Uterus (tissue), 2 donors: ENCODE measurements at regions not wholly inside any gene's neighbourhood (a gene's known extent, or its start where the extent isn't known, plus 50 kb on each side); places are given as distances from the start of the nearest gene placed in this dataset.

ENCODE experiments used
- CTCF ChIP-seq, 4 experiments: fragments of 200-600 bp in 2 of 4; fragments of 450-650 bp in 2 of 4; sonication (generic) in 2 of 4; IDR thresholded peaks; one replicate each; pipeline ENCODE4 v1.5.1; 2016 to 2019; ENCODE audit warnings: antibody characterized with exemption in 4 of 4, mild to moderate bottlenecking in 2 of 4, moderate library complexity in 1 of 4
- POLR2A ChIP-seq, 2 donors: fragments of 450-650 bp; IDR thresholded peaks; one replicate each; pipeline ENCODE4 v1.6.1; 2016; ENCODE audit warnings: antibody characterized with exemption in 2 of 2, mild to moderate bottlenecking in 1 of 2, moderate library complexity in 1 of 2

- TF ChIP-seq CTCF (IDR thresholded peaks at IDR 0.05) (no peak), POLR2A (IDR thresholded peaks at IDR 0.05) (no peak)
Measured at GRCh38 chr5:162382839-162383238, 315.3 kb downstream of the GABRG2 start.
